ENCODE measurements at regions not wholly inside any gene's neighbourhood (a gene's known extent, or its start where the extent isn't known, plus 50 kb on each side); places are given as distances from the start of the nearest gene placed in this dataset.

DNA sequence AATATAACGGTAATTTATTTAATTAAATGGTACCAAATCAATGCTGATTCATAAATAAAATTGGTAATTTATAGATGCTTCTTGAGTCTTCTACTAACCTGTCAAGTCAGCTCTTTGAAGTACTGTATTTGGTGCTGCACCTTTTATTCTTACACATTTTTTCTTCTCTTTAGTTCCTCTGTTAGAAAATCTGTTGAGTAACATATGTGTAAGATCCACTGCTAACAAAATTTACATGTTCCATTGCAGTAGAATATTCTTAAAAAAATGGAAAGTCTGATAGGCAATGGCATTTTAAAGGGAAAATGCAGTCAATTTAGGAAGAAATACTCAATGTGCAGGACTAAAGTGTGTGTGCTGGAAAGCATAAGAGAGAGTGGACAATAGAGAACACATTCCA is 936.6 kb downstream of the ZPLD1 start (continued):
- TF ChIP-seq EZH2 (IDR thresholded peaks at IDR 0.05; ENCODE audit: borderline replicate concordance, control insufficient read depth, low read depth, low read length) (no peak), TCF7 (IDR thresholded peaks at IDR 0.05; ENCODE audit: borderline replicate concordance) (no peak), MEF2B (IDR thresholded peaks at IDR 0.05; ENCODE audit: partially characterized antibody, poor library complexity, severe bottlenecking) (no peak)

DNA sequence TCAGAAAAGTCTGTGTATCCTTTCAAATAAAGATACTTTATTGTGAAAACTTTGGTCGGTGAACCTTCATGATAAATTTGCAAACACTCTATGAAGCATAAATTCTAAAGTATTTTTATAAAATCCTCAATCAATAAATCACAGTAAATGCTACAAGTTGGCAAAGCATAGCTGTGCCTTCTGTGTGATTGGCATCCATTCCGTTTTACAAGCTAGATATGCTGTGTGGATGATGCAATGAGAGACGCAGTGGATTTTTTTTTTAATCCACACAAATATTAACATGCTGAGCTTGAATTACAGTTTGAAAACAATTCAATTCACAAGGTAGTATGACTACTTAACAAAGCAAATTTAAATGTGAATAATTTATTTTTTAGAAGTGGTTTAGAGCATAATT is 937.2 kb downstream of the ZPLD1 start:
- no TSS peak for BruUV-seq (replicated peaks)
- WGBS (ENCODE audit: insufficient coverage, insufficient replicate concordance, low lambda C conversion rate, missing lambda C conversion rate) = 13% methylated on average over 3 of the region's 3 CpGs
- SMC1A ChIA-PET (ENCODE audit: uncharacterized antibody, unreplicated experiment) = no interaction called here
- Histone ChIP-seq H4K20me1 (ENCODE audit: control insufficient read depth, insufficient read depth) (no peaks in the 10 kb centered on the region), H3K79me2 (ENCODE audit: control insufficient read depth, insufficient read depth, low read length) (no peaks in the 10 kb centered on the region), H3K27ac (ENCODE audit: control insufficient read depth, insufficient read depth) (no peak overlapping the region), H3K9ac (ENCODE audit: control insufficient read depth, insufficient read depth, low read length) (no peak overlapping the region), H2AFZ (ENCODE audit: control insufficient read depth, low read depth, low read length) (no peak overlapping the region), H3K4me2 (ENCODE audit: control insufficient read depth, insufficient read depth) (no peak overlapping the region), H3K27me3 (replicated peaks in 1 of 2; ENCODE audit: control insufficient read depth in 2 of 2, insufficient read depth in 2 of 2, low read length in 1 of 2) (no peaks in the 10 kb centered on the region), H3K9me3 (replicated peaks; ENCODE audit: control insufficient read depth, insufficient read depth, low read length) (no peaks in the 10 kb centered on the region), H3K4me3 (no peak overlapping the region), H3K4me1 (ENCODE audit: control insufficient read depth, insufficient read depth, low read length) (no peaks in the 10 kb centered on the region), H3K36me3 (ENCODE audit: control insufficient read depth in 2 of 2, insufficient read depth in 2 of 2, low read length in 1 of 2) (no peaks in the 10 kb centered on the region)
- no peak for FAIRE-seq
- CTCF ChIA-PET = no interaction called here
- RAD21 ChIA-PET (ENCODE audit: unreplicated experiment) = no interaction called here
- ATAC-seq = no peak
- TF ChIP-seq ESRRA (IDR thresholded peaks at IDR 0.05; ENCODE audit: low read length) = no peak
- no peak for TF ChIP-seq NFIC (IDR thresholded peaks at IDR 0.05; ENCODE audit: low read depth, low read length)
- TF ChIP-seq, protein P1, sequence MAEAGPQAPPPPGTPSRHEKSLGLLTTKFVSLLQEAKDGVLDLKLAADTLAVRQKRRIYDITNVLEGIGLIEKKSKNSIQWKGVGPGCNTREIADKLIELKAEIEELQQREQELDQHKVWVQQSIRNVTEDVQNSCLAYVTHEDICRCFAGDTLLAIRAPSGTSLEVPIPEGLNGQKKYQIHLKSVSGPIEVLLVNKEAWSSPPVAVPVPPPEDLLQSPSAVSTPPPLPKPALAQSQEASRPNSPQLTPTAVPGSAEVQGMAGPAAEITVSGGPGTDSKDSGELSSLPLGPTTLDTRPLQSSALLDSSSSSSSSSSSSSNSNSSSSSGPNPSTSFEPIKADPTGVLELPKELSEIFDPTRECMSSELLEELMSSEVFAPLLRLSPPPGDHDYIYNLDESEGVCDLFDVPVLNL (IDR thresholded peaks at IDR 0.05; ENCODE audit: low read depth, low read length) = no peak
- TF ChIP-seq SUPT20H (IDR thresholded peaks at IDR 0.05; ENCODE audit: borderline replicate concordance, control insufficient read depth, low read depth, low read length) = no peak
- no peak for TF ChIP-seq GATAD2B (conservative IDR thresholded peaks at IDR 0.05; ENCODE audit: low read depth)
- intact Hi-C loops (cut with micrococcal nuclease; ENCODE audit: unreplicated experiment) (no loop called here), in situ Hi-C loops (cut with MboI) (no loop called here)
- POLR2A ChIA-PET = no interaction called here
- DNase-seq (ENCODE audit: low read depth, low spot score) = no peak
